Common myeloid progenitor, CD34-positive (primary cell): ENCODE measurements at regions not wholly inside any gene's neighbourhood (a gene's known extent, or its start where the extent isn't known, plus 50 kb on each side); places are given as distances from the start of the nearest gene placed in this dataset.

Source experiments
- CTCF ChIA-PET: fragments of 350-600 bp; sonication (Branson Sonifier 250); formaldehyde crosslinking; loops from one replicate; lab custom pipeline; 2021; ENCODE audit warnings: antibody characterized with exemption; lab: Charles Lee
- POLR2A ChIA-PET: fragments of 350-600 bp; sonication (Branson Sonifier 250); formaldehyde crosslinking; loops from one replicate; lab custom pipeline; 2021; ENCODE audit warnings: antibody characterized with exemption; lab: Charles Lee
- DNase-seq, 3 donors: peaks; one replicate each; pipeline versions ENCODE4 v3.0.0 to v3.0.0-alpha.2; 2013
- H3K27ac ChIP-seq, 2 experiments: 1 replicate in 1 of 2; 2 replicates in 1 of 2; pipeline ENCODE4 v1.7.0; 2013; ENCODE audit warnings: inconsistent platforms in 2 of 2, low read length in 2 of 2, mild to moderate bottlenecking in 2 of 2, low read depth in 1 of 2, moderate library complexity in 1 of 2; ENCODE audit not compliant: severe bottlenecking in 2 of 2, insufficient read depth in 1 of 2, poor library complexity in 1 of 2
- H3K27me3 ChIP-seq, 5 experiments: replicated peaks in 2 of 5; 1 replicate in 3 of 5; 2 replicates in 2 of 5; pipeline versions ENCODE4 v1.6.1 to v1.7.0; 2013; ENCODE audit warnings: low read length in 4 of 5, mild to moderate bottlenecking in 2 of 5, moderate library complexity in 2 of 5, inconsistent platforms in 1 of 5; ENCODE audit not compliant: insufficient read depth in 5 of 5, control insufficient read depth in 4 of 5
- H3K36me3 ChIP-seq, 4 experiments: 1 replicate in 2 of 4; 2 replicates in 2 of 4; pipeline versions ENCODE4 v1.6.1 to v1.7.0; 2013; ENCODE audit warnings: low read length in 3 of 4, control low read depth in 1 of 4, mild to moderate bottlenecking in 1 of 4; ENCODE audit not compliant: control insufficient read depth in 4 of 4, insufficient read depth in 4 of 4
- H3K4me1 ChIP-seq, 4 experiments: 1 replicate in 3 of 4; 2 replicates in 1 of 4; pipeline versions ENCODE4 v1.6.1 to v1.7.1; 2013; ENCODE audit warnings: low read length in 3 of 4, mild to moderate bottlenecking in 3 of 4, control low read depth in 1 of 4, inconsistent platforms in 1 of 4, moderate library complexity in 1 of 4; ENCODE audit not compliant: control insufficient read depth in 4 of 4, insufficient read depth in 4 of 4; ENCODE audit errors: control extremely low read depth in 1 of 4
- H3K4me3 ChIP-seq, 7 experiments: 1 replicate in 4 of 7; 2 replicates in 3 of 7; pipeline versions ENCODE4 v1.5.1 to v1.7.0; 2013; ENCODE audit warnings: mild to moderate bottlenecking in 7 of 7, low read length in 6 of 7, moderate library complexity in 6 of 7, inconsistent platforms in 2 of 7, low read depth in 2 of 7, control low read depth in 1 of 7; ENCODE audit not compliant: insufficient read depth in 4 of 7, control insufficient read depth in 1 of 7; ENCODE audit errors: extremely low read depth in 1 of 7
- H3K9me3 ChIP-seq, 5 experiments: 1 replicate in 4 of 5; 2 replicates in 1 of 5; pipeline versions ENCODE4 v1.6.1 to v1.7.1; 2013; ENCODE audit warnings: low read length in 4 of 5, mild to moderate bottlenecking in 2 of 5, inconsistent platforms in 1 of 5, low read depth in 1 of 5, moderate library complexity in 1 of 5; ENCODE audit not compliant: control insufficient read depth in 4 of 5, insufficient read depth in 2 of 5; ENCODE audit errors: control extremely low read depth in 1 of 5
- WGBS: methylation state at CpG from one replicate; pipeline ENCODE4 v1.1.5; 2013; ENCODE audit not compliant: insufficient coverage; 5-methylcytosine and 5-hydroxymethylcytosine counted together

DNA sequence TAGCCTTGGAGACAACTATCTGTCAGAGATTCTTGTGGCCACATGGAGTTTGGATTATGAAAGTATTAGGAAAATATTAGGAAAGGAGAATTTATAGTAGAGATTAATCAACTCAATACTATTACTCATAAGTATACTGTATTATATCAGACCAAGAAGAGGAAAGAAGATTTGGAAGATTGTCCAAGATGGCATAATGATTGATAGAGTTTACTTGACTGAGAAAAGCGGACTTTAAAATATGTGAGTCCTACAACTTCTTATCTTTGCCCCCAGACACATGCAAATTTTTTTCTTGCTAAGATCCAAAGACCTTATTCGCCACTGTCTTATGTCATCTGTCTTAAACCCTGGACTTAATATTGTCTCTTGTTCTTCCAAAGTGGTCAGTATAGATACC, 54.8 kb upstream of the SHISA3 start:
- 80% methylated on average over 1 of the region's 2 CpGs for WGBS
- ChIA-PET CTCF (no interaction called here), POLR2A (interaction anchor here (0.7 kb wide), 1 partner anchor 12 kb away, joined by 3 read pairs; no protein-coding TSS in a partner anchor)
- Histone ChIP-seq H3K4me3 (no peak overlapping the region), H3K27ac (no peak overlapping the region), H3K36me3 (no peaks in the 10 kb centered on the region), H3K4me1 (no peaks in the 10 kb centered on the region), H3K9me3 (peaks cover 0 to 5% (median 0%) of the 10 kb centered on the region in 5 experiments), H3K27me3 (peaks cover 0 to 7% (median 0%) of the 10 kb centered on the region in 5 experiments)
- peak in 1 of 3 donors; percentile 2 for DNase-seq

GRCh38 chr4:42344309-42344708, 53.0 kb upstream of the SHISA3 start:
- Histone ChIP-seq H3K27ac (no peak overlapping the region), H3K4me1 (no peaks in the 10 kb centered on the region), H3K27me3 (peaks cover 0 to 7% (median 0%) of the 10 kb centered on the region in 5 experiments), H3K4me3 (no peak overlapping the region), H3K36me3 (no peaks in the 10 kb centered on the region), H3K9me3 (peaks cover 0 to 5% (median 0%) of the 10 kb centered on the region in 5 experiments)
- POLR2A ChIA-PET = no interaction called here
- CTCF ChIA-PET = no interaction called here
- 100% methylated on average over 1 of the region's 8 CpGs for WGBS
- DNase-seq = no peak

DNA sequence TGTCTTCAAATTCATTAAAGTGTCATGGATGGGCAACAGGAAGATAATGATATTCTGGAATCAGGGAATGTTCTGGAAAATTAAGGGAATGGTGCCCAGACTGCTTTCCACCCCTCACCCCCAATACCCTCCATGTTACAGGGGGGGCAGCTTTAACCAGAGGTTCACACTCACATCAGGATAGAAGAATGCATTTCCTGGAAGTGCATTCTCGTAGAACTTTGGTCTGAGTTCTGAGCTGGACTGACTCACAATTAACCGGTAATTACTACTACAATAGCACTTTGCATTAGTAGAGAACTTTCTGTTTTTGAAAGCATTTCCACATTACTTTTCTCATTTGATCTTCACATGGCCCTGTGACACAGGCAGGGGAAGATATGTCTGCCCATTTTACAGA, 52.5 kb upstream of the SHISA3 start:
- ChIA-PET CTCF (no interaction called here), POLR2A (no interaction called here)
- H3K4me1 ChIP-seq = no peaks in the 10 kb centered on the region
- peaks cover 0 to 7% (median 0%) of the 10 kb centered on the region in 5 experiments for H3K27me3 ChIP-seq
- DNase-seq = no peak
- H3K9me3 ChIP-seq = peaks cover 0 to 5% (median 0%) of the 10 kb centered on the region in 5 experiments
- no peak overlapping the region for H3K4me3 ChIP-seq
- WGBS = 100% methylated on average over 1 of the region's 2 CpGs
- H3K27ac ChIP-seq = no peak overlapping the region
- no peaks in the 10 kb centered on the region for H3K36me3 ChIP-seq

DNA sequence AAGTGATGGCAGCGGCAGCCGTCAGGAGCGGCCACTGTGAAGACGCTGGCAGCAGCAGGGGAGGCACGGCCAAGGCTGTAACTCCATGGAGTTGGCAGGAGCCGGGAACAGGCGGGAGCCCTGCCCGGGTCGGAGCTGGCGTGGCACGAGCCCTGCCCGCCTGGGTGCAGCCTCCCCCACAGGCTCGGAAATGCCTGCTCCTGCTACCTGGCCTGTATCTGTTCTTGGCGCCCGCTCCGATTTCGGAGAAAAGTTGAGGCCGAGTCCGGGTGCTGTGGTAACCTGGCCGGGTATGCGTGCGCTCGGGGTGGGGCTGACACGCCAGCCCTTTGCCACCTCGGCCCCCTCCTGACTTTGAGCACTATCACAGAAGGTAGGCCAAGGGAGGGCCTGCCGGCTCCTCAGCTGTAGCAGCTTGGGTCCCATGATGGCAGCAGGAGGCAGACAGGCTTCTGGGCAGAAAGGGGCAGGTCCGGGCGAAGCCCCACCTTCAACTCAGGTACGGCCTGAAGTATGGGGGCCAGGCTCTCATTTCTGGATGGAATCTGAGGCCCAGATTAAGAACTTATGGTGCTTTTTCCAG, 51.2 kb upstream of the SHISA3 start:
- H3K36me3 ChIP-seq = no peaks in the 10 kb centered on the region
- ChIA-PET POLR2A (no interaction called here), CTCF (no interaction called here)
- no peaks in the 10 kb centered on the region for H3K4me1 ChIP-seq
- WGBS = 97% methylated on average over 26 of the region's 29 CpGs
- H3K27me3 ChIP-seq = peaks cover 0 to 7% (median 0%) of the 10 kb centered on the region in 5 experiments
- H3K27ac ChIP-seq = no peak overlapping the region
- peaks cover 0 to 5% (median 0%) of the 10 kb centered on the region in 5 experiments for H3K9me3 ChIP-seq
- no peak for DNase-seq
- H3K4me3 ChIP-seq = no peak overlapping the region

- no peaks in the 10 kb centered on the region for H3K4me1 ChIP-seq
- no peaks in the 10 kb centered on the region for H3K36me3 ChIP-seq
- no peak overlapping the region for H3K27ac ChIP-seq
- no peak overlapping the region for H3K4me3 ChIP-seq
- WGBS = 98% methylated on average over 9 of the region's 10 CpGs
- ChIA-PET POLR2A (no interaction called here), CTCF (no interaction called here)
- peaks cover 0 to 5% (median 0%) of the 10 kb centered on the region in 5 experiments for H3K9me3 ChIP-seq
- H3K27me3 ChIP-seq = peaks cover 0 to 5% (median 0%) of the 10 kb centered on the region in 5 experiments
- no peak for DNase-seq
Measured at GRCh38 chr4:42347076-42347475, 50.2 kb upstream of the SHISA3 start.
